ENCODE measurements at regions not wholly inside any gene's neighbourhood (a gene's known extent, or its start where the extent isn't known, plus 50 kb on each side); places are given as distances from the start of the nearest gene placed in this dataset.

GRCh38 chr1:212528501-212528900 lies 80.1 kb upstream of the ATF3 start:
- DNase-seq = no peak

GRCh38 chr1:212529211-212529741 lies 79.3 kb upstream of the ATF3 start:
- no peak for DNase-seq

- no peak for DNase-seq
Measured at GRCh38 chr1:212531267-212531666, 77.3 kb upstream of the ATF3 start.

GRCh38 chr1:212531796-212532195 lies 76.8 kb upstream of the ATF3 start:
- DNase-seq = no peak

- DNase-seq = no peak
Measured at GRCh38 chr1:212532469-212533147, 76.0 kb upstream of the ATF3 start.

GRCh38 chr1:212533148-212533517 lies 75.4 kb upstream of the ATF3 start:
- no peak for DNase-seq

GRCh38 chr1:212536586-212536985 lies 72.0 kb upstream of the ATF3 start:
- DNase-seq = no peak

GRCh38 chr1:212537610-212538009 lies 71.0 kb upstream of the ATF3 start:
- no peak for DNase-seq

GRCh38 chr1:212539737-212540430 lies 68.7 kb upstream of the ATF3 start:
- DNase-seq = no peak

GRCh38 chr1:212542761-212543187 lies 65.8 kb upstream of the ATF3 start:
- DNase-seq = no peak

- DNase-seq = no peak
Measured at GRCh38 chr1:212544110-212544509, 64.5 kb upstream of the ATF3 start.

GRCh38 chr1:212545941-212546635 lies 62.5 kb upstream of the ATF3 start:
- DNase-seq = no peak

- DNase-seq = no peak
Measured at GRCh38 chr1:212549503-212550017, 59.0 kb upstream of the ATF3 start.

GRCh38 chr1:212551929-212552328 lies 56.6 kb upstream of the ATF3 start:
- DNase-seq = no peak

GRCh38 chr1:212553676-212554075 lies 54.9 kb upstream of the ATF3 start:
- DNase-seq = no peak

GRCh38 chr1:212554401-212554800 lies 54.2 kb upstream of the ATF3 start:
- no peak for DNase-seq

GRCh38 chr1:212555426-212555825 lies 53.1 kb upstream of the ATF3 start:
- DNase-seq = no peak

GRCh38 chr1:212556822-212557549 lies 51.6 kb upstream of the ATF3 start:
- DNase-seq = no peak

- no peak for DNase-seq
Measured at GRCh38 chr1:212557739-212558692, 50.5 kb upstream of the ATF3 start.

- peak; percentile 97 for DNase-seq
Measured at GRCh38 chr1:212558693-212559480, 49.7 kb upstream of the ATF3 start.
